HG03521 (cell line): ENCODE measurements at regions not wholly inside any gene's neighbourhood (a gene's known extent, or its start where the extent isn't known, plus 50 kb on each side); places are given as distances from the start of the nearest gene placed in this dataset.

ENCODE experiments used
- ATAC-seq: cut with Tn5 transposase; IDR thresholded peaks from one replicate; pipeline ENCODE4 v1.9.1; 2021; ENCODE audit warnings: mild to moderate bottlenecking, moderate library complexity; ENCODE audit not compliant: unreplicated experiment

DNA sequence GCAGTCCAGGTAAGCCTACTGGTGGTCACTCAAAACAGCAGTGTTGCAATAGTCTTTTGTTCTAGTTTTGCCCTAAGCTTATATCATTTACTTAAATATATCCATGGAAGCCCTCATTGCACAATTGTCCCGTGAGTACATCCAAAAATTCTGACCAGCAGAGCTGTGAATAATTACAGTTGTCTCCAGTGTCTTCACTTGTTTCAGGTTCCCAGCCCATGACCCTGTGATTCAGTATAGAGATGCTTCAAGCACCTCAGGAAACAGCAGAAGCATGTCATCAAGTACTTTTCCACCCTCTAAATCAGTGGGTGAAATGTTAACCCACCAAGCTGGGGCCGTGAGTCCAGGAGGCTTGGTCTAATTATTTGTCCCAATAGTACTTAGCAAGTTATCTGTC, 214.9 kb upstream of the RPS6KA3 start:
- no peak for ATAC-seq

GRCh38 chrX:20479896-20480295, 213.2 kb upstream of the RPS6KA3 start:
- ATAC-seq, result no peak

GRCh38 chrX:20479048-20479447, 212.3 kb upstream of the RPS6KA3 start:
- no peak for ATAC-seq

DNA sequence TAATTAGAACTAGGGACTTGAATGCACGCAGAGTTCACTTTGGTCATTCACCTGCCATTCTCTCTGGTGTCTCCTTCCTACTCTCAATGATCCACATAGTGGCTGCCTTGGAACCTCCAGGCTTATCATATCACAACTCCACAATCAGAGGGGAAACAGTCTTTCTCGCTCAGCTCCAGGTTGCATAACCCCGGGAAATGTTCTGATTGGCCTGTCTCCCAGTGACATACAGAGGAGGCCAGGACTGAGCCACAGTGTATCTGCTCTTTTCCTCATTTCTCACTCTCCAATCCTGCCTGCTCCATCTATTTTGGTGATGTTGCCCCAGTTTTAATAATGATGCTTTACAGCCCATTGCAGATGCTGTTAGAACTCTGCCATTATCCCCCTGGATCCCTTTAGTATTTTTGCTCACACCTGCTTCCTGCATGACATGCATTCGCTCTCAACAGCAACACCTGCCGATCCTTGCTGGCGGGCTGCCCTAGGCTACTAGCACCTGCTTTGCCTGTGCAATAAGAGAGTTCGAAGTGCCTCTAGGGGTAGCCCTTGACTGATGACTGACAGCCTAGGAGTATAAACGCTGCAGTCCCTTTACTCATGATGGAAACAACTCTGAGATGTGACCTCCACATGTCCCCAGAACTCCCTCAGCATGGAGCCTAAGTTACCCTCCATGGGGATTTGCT, 211.3 kb upstream of the RPS6KA3 start:
- no peak for ATAC-seq

DNA sequence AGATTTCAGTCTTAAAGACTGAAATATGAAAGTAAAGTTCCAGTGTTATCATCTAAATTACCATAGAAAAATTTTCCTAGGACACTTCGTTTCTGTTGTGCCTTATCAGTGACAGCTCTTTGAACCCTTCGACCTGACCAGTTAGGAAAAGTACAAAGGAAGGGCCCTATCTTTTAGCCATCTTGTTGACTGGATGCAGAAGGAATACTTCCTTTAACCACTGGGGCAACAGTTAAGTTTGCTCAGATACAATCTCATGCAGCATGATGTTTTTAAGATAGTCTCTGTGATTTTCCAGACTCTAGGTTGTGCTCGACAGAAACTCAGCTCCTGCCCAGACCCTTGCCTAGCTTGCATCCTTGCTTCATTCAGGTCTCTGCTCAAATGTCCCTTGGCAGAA, 210.5 kb upstream of the RPS6KA3 start:
- no peak for ATAC-seq

DNA sequence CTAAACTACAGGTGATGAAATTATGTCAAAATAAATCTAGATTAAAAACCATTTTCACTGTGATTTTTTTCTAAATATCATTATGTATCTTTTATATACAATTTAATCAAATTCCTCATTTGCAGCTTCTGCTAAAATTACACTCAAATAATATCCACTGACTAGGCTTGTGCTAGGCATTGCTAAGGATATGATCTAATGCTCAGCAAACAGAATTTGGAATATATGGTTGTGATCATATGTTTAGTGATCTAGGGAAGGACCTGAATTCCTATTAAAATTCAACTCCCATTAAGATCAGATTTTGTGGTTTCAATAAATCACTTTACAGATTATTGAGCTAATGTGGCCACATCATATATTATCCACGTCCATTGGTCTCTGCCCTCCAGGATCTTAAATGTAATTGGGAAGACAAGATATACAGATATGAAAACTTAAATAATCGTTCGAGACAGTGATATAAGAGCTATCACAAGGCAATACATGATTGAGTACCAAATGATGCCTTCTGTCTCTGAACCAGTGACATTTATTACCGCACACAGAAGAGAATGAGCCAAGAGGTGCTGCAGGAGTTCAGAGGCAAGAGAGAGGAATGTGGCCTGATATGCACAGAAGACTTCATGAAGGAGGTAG, 206.0 kb upstream of the RPS6KA3 start:
- ATAC-seq, result no peak

DNA sequence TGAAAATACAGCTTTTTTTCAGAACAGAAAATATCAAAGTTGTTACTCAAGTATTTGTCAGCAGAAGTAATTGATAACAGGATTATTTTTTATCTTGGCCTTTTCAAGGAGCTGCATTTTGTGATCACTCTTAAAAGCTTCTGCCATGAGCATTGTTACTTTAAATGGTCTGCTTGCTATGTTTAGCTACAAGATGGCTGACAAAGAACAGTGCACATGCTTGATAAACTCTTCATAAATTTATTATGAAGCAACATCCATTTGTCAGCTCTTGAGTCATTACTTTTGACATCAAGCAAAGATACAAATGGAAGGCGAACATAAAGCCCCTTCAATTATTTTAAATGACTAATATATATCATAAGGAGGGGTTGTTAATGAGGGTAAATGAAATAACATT, 205.4 kb upstream of the RPS6KA3 start:
- no peak for ATAC-seq

DNA sequence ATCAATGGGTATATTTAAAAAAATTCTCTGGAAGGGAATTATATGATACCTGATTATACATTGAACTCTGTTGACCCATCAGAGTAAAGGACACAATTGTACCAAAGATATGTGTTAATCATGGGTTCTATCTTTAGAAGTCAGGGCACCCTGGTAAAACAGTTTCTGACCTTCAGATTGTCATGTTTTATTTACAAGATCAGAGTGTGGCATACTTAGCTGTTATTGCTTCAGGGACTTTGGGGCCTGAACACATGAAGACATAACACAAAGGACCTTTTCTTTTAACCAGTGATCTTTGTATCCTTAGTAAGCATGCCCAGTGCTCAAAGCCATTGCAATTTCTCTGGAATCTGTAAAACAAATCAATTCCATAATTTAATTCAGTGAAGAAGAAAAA, 204.8 kb upstream of the RPS6KA3 start:
- no peak for ATAC-seq

- no peak for ATAC-seq
Observed at GRCh38 chrX:20463296-20464075, 196.8 kb upstream of the RPS6KA3 start.

DNA sequence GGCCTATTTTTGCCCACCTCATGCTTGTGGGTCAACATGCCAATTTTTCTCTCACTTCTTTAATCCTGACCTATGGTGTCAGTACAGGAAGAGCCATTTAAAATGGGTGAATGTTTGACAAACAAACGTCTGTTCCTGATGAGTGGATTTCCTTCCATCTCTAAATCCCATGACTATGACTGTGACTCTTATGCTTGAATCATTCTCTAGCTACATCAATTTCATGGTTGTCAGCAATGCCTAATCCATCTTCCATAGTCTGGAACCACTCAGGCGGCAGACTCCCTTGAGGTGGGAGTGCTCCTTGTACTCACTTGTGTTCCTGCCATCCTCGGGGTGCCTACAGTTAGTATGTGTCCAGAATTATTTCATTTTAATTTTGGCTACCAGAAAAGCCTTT, 194.9 kb upstream of the RPS6KA3 start:
- no peak for ATAC-seq

DNA sequence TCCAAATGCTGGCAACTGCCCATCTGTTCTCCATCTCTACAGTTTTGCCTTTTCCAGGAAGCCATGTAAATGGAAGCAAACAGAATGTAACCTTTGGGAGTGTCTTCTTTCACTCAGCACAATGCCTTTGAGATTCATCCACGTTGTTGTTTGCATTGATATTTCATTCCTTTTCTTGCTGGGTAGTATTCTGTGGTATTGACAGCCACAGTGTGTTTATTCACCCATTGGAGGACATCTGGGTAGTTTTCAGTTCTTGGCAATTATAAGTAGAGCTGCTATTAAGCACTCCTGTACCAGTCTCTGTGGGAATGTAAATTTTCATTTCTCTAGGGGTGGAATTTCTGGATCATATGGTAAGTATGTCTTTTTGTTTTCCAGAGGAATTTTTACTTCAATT, 194.3 kb upstream of the RPS6KA3 start:
- ATAC-seq, result no peak

DNA sequence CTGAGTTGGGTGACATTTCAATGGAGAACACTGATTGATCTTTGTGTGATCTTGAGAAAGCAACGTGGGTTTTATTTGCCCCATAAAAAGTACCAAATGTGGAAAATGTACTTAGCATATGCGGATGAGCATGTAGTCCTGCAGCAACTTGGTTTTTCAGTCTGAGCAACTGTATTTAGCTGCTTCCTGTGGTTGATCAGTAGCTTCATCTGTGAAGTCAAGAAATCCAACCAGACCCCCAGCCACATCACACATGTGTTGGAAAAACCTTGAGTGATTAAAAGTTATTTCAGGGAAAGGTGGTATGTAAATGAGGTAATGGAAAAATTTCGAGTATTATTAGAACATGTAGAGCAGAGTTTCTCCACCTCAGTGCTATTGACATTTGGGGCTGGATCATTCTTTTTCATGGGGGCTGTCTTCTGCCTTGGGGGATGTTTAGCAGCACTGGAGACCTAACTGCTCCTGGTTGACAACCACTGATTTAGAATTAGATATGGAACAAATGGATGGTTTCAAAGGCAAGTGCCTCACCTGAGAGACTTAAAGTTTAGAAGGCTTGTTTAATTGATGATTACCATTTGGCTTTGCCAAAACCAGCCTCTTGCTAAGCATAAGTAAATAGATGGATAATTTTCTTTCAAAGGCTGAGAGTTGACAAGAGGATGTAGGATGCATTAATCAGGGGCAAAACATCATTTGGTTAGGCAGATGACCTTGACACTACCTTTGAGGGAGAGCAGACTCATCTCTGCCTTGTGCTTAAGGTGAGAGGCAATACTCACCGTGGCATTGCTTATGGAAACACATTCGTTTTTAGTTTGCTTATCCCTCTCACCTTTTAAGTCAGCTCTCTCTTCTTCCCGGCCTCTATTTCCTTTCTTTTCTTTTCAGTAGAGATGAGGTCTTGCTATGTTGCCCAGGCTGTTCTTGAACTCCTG, 193.0 kb upstream of the RPS6KA3 start:
- ATAC-seq, result no peak

- no peak for ATAC-seq
Observed at GRCh38 chrX:20456971-20457370, 190.3 kb upstream of the RPS6KA3 start.

DNA sequence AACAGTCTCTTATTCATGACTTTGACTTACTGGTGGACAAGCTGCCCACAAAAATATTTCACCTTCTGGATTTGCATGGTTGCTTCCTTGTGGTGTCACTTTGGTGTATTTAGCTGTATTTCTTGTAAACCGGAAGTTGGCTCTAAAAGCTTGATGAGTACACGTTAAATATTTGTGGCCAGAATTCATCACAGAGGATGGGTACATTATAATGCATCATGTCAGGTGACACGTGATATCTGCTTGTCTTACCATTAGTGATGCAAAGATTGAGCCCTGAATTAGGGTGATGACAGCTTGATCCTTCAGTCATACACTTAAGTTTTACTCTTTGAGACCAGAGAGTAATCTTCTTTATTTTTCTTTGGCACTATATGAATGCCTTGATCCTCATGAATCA, 188.3 kb upstream of the RPS6KA3 start:
- no peak for ATAC-seq

GRCh38 chrX:20454117-20454516, 187.4 kb upstream of the RPS6KA3 start:
- ATAC-seq, result no peak

DNA sequence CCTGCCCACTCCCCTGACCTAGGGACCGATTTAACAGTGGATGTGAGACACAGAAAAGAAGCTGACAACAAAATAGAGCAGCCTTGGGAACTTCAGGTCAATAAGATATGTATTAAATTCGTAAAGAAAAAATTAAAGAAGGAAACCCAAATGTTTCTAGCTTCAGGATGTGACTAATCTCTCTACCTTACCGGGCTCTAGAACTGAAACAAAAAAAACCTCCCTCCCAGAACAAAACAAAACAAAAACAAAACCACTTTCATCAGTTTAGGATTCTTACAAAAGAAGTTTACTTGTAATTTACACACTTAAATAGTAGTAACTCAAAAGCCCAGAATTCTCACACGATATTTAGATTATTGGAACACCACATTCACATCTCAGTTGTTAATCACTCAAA, 185.8 kb upstream of the RPS6KA3 start:
- ATAC-seq, result no peak

DNA sequence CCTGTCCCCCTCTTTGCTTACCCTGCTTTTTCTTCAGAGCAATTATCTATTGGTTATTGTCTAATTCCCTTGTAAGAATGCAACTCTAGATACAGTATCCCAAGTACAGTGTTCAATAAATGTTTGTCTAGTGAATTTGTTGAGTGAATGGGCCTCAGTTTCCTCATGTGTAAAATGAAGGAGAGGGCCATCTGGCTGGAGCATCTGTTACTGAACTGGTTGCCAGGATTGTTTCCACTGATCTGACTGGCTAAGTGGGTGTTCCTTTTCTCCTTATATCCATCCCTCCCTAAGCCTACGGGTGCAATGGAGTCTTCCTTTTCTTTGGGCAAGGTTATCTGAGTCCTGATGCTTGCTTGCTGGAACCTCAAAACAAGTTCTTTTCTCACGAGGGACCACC, 185.2 kb upstream of the RPS6KA3 start:
- no peak for ATAC-seq

DNA sequence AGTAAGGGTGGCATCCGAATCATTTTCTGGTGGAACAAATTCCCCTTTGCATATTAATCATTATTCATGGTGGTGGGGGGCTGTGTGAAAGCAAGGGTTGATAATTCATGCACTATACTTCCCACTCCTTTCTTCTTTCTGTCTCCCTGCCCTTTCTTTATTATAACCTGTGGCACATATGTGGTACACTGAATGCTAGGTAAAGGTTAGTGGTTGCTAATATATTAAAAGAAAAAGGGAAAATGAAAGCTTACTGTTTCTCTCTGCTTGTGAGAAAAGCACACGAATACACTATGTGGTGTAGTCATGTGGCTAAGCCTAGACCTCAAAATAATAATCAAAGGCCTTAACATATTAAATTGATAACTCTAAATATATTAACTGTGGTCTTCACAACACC, 178.4 kb upstream of the RPS6KA3 start:
- ATAC-seq, result peak; percentile 67

GRCh38 chrX:20442597-20442996, 175.9 kb upstream of the RPS6KA3 start:
- ATAC-seq, result peak; percentile 55

DNA sequence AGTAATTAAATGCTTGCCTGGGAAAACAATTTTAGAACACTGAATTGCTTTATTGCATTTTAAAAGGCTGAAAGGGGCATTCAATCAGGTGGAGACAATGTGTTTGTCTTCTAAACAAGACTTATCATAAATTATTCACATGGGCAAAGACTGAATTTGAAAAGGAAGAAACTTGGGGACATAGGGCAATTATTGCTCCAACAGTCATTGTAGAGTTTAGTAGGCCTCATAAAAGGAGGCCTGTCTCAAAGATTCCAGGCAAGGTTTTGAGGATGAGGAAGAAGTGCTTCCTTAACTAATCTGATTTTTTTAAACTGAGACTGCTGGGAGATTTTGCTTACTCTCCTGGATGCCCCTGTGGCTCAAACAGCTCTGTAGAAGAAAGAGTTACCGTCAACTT, 174.4 kb upstream of the RPS6KA3 start:
- no peak for ATAC-seq

GRCh38 chrX:20438871-20439526, 172.3 kb upstream of the RPS6KA3 start:
- ATAC-seq, result no peak
